Muscle layer of colon (tissue), 2 donors: ENCODE measurements at regions not wholly inside any gene's neighbourhood (a gene's known extent, or its start where the extent isn't known, plus 50 kb on each side); places are given as distances from the start of the nearest gene placed in this dataset.

Source experiments
- H3K27ac ChIP-seq: one replicate; pipeline ENCODE4 v1.7.0; 2013; ENCODE audit warnings: low read depth, mild to moderate bottlenecking, low read length, moderate library complexity
- H3K27me3 ChIP-seq, 2 donors: one replicate each; pipeline ENCODE4 v1.7.0; 2013; ENCODE audit warnings: low read length in 2 of 2, mild to moderate bottlenecking in 2 of 2; ENCODE audit not compliant: insufficient read depth in 2 of 2, control insufficient read depth in 1 of 2
- H3K36me3 ChIP-seq: one replicate; pipeline ENCODE4 v1.7.0; 2013; ENCODE audit warnings: mild to moderate bottlenecking, low read length; ENCODE audit not compliant: insufficient read depth
- H3K4me1 ChIP-seq: one replicate; pipeline ENCODE4 v1.7.0; 2013; ENCODE audit warnings: mild to moderate bottlenecking, low read length; ENCODE audit not compliant: insufficient read depth
- H3K4me3 ChIP-seq, 2 donors: one replicate each; pipeline ENCODE4 v1.7.0; 2013; ENCODE audit warnings: low read length in 2 of 2, low read depth in 1 of 2, mild to moderate bottlenecking in 1 of 2, moderate library complexity in 1 of 2
- H3K9ac ChIP-seq: one replicate; pipeline ENCODE4 v1.7.0; 2013; ENCODE audit warnings: low read length
- H3K9me3 ChIP-seq: one replicate; pipeline ENCODE4 v1.7.0; 2013; ENCODE audit warnings: mild to moderate bottlenecking, low read length
- donor health status: abdominal sarcoma.
- donor health status: Adenocarcinoma of cecum.

GRCh38 chr10:131022981-131023380 is 288.5 kb downstream of the TCERG1L start:
- Histone ChIP-seq H3K27ac (no peak overlapping the region), H3K4me1 (no peaks in the 10 kb centered on the region), H3K9ac (no peak overlapping the region), H3K4me3 (no peak overlapping the region), H3K9me3 (no peaks in the 10 kb centered on the region), H3K36me3 (no peaks in the 10 kb centered on the region), H3K27me3 (no peaks in the 10 kb centered on the region)

- no peaks in the 10 kb centered on the region for H3K4me1 ChIP-seq
- no peaks in the 10 kb centered on the region for H3K9me3 ChIP-seq
- H3K36me3 ChIP-seq, result no peaks in the 10 kb centered on the region
- no peaks in the 10 kb centered on the region for H3K27me3 ChIP-seq
- no peak overlapping the region for H3K4me3 ChIP-seq
- H3K9ac ChIP-seq, result no peak overlapping the region
- H3K27ac ChIP-seq, result no peak overlapping the region
Measured at GRCh38 chr10:131024259-131025131, 287.0 kb downstream of the TCERG1L start.

GRCh38 chr10:131025333-131025732 is 286.2 kb downstream of the TCERG1L start:
- H3K27me3 ChIP-seq, result no peaks in the 10 kb centered on the region

GRCh38 chr10:131027256-131027655 is 284.3 kb downstream of the TCERG1L start:
- Histone ChIP-seq H3K36me3 (no peaks in the 10 kb centered on the region), H3K9ac (no peak overlapping the region), H3K4me3 (no peak overlapping the region), H3K27ac (no peak overlapping the region), H3K9me3 (no peaks in the 10 kb centered on the region), H3K27me3 (no peaks in the 10 kb centered on the region), H3K4me1 (no peaks in the 10 kb centered on the region)

More at GRCh38 chr10:131025333-131025732, 286.2 kb downstream of the TCERG1L start:
- Histone ChIP-seq H3K9ac (no peak overlapping the region), H3K4me3 (no peak overlapping the region), H3K36me3 (no peaks in the 10 kb centered on the region), H3K9me3 (no peaks in the 10 kb centered on the region), H3K27ac (no peak overlapping the region), H3K4me1 (no peaks in the 10 kb centered on the region)

- Histone ChIP-seq H3K4me3 (no peak overlapping the region), H3K9me3 (no peaks in the 10 kb centered on the region), H3K36me3 (no peaks in the 10 kb centered on the region), H3K9ac (no peak overlapping the region), H3K27ac (no peak overlapping the region), H3K27me3 (no peaks in the 10 kb centered on the region), H3K4me1 (no peaks in the 10 kb centered on the region)
Measured at GRCh38 chr10:131031346-131031745, 280.2 kb downstream of the TCERG1L start.

GRCh38 chr10:131032329-131033165 is 279.0 kb downstream of the TCERG1L start:
- Histone ChIP-seq H3K9me3 (no peaks in the 10 kb centered on the region), H3K27me3 (no peaks in the 10 kb centered on the region), H3K9ac (no peak overlapping the region), H3K4me3 (no peak overlapping the region), H3K36me3 (no peaks in the 10 kb centered on the region), H3K4me1 (no peaks in the 10 kb centered on the region), H3K27ac (no peak overlapping the region)

- no peak overlapping the region for H3K4me3 ChIP-seq
- no peaks in the 10 kb centered on the region for H3K4me1 ChIP-seq
- no peak overlapping the region for H3K27ac ChIP-seq
- no peak overlapping the region for H3K9ac ChIP-seq
- H3K36me3 ChIP-seq, result no peaks in the 10 kb centered on the region
- no peaks in the 10 kb centered on the region for H3K27me3 ChIP-seq
- H3K9me3 ChIP-seq, result no peaks in the 10 kb centered on the region
Measured at GRCh38 chr10:131033166-131034085, 278.1 kb downstream of the TCERG1L start.

GRCh38 chr10:131034451-131034850 is 277.1 kb downstream of the TCERG1L start:
- H3K9ac ChIP-seq, result no peak overlapping the region
- H3K9me3 ChIP-seq, result no peaks in the 10 kb centered on the region
- H3K27ac ChIP-seq, result no peak overlapping the region
- H3K4me3 ChIP-seq, result no peak overlapping the region
- H3K36me3 ChIP-seq, result no peaks in the 10 kb centered on the region
- H3K27me3 ChIP-seq, result no peaks in the 10 kb centered on the region
- no peaks in the 10 kb centered on the region for H3K4me1 ChIP-seq

GRCh38 chr10:131035779-131036178 is 275.7 kb downstream of the TCERG1L start:
- Histone ChIP-seq H3K9me3 (no peaks in the 10 kb centered on the region), H3K27ac (no peak overlapping the region), H3K4me1 (no peaks in the 10 kb centered on the region), H3K27me3 (no peaks in the 10 kb centered on the region), H3K9ac (no peak overlapping the region), H3K36me3 (no peaks in the 10 kb centered on the region), H3K4me3 (no peak overlapping the region)

GRCh38 chr10:131038056-131038455 is 273.5 kb downstream of the TCERG1L start:
- no peaks in the 10 kb centered on the region for H3K36me3 ChIP-seq
- no peaks in the 10 kb centered on the region for H3K9me3 ChIP-seq
- no peak overlapping the region for H3K4me3 ChIP-seq
- no peaks in the 10 kb centered on the region for H3K4me1 ChIP-seq
- H3K9ac ChIP-seq, result no peak overlapping the region
- H3K27ac ChIP-seq, result no peak overlapping the region
- H3K27me3 ChIP-seq, result no peaks in the 10 kb centered on the region

- Histone ChIP-seq H3K36me3 (no peaks in the 10 kb centered on the region), H3K27me3 (no peaks in the 10 kb centered on the region), H3K9ac (no peak overlapping the region), H3K4me3 (no peak overlapping the region), H3K4me1 (no peaks in the 10 kb centered on the region), H3K27ac (no peak overlapping the region), H3K9me3 (no peaks in the 10 kb centered on the region)
Measured at GRCh38 chr10:131041031-131041430, 270.5 kb downstream of the TCERG1L start.
